ENCODE measurements at regions not wholly inside any gene's neighbourhood (a gene's known extent, or its start where the extent isn't known, plus 50 kb on each side); places are given as distances from the start of the nearest gene placed in this dataset.

DNA sequence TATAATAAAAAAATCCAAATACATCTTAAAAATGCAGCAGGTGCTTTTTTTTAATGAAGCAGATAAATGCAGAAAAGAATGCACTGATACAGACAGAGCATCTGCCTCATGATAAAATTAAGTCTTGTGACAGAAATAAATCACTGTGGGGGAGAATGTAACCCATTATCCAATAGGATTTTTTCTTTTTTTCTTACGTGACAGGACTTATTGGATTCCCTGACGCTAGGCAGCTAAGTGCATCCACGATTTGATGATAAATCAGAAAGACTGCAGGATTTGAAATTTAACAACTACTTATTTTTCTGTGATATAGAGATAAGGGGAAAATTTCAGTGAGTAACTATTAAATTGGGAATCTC is 110.6 kb upstream of the PPARGC1A start:
- TF ChIP-seq EP300 (IDR thresholded peaks at IDR 0.05) (no peak), POLR2A (IDR thresholded peaks at IDR 0.05) (no peak), POLR2AphosphoS5 (IDR thresholded peaks at IDR 0.05) (no peak)
- TF ChIP-seq, protein P1, sequence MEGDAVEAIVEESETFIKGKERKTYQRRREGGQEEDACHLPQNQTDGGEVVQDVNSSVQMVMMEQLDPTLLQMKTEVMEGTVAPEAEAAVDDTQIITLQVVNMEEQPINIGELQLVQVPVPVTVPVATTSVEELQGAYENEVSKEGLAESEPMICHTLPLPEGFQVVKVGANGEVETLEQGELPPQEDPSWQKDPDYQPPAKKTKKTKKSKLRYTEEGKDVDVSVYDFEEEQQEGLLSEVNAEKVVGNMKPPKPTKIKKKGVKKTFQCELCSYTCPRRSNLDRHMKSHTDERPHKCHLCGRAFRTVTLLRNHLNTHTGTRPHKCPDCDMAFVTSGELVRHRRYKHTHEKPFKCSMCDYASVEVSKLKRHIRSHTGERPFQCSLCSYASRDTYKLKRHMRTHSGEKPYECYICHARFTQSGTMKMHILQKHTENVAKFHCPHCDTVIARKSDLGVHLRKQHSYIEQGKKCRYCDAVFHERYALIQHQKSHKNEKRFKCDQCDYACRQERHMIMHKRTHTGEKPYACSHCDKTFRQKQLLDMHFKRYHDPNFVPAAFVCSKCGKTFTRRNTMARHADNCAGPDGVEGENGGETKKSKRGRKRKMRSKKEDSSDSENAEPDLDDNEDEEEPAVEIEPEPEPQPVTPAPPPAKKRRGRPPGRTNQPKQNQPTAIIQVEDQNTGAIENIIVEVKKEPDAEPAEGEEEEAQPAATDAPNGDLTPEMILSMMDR (IDR thresholded peaks at IDR 0.05), result no peak
- H3K36me3 ChIP-seq, result no peaks in the 10 kb centered on the region
- no peaks in the 10 kb centered on the region for H3K9me3 ChIP-seq
- H3K27ac ChIP-seq, result no peak overlapping the region
- 69% methylated on average over 3 of the region's 3 CpGs for WGBS
- no peak overlapping the region for H3K4me3 ChIP-seq
- DNase-seq (ENCODE audit: low spot score in 2 of 2), result no peak
- H3K4me1 ChIP-seq, result peaks cover 10% of the 10 kb centered on the region
- H3K27me3 ChIP-seq, result no peaks in the 10 kb centered on the region

DNA sequence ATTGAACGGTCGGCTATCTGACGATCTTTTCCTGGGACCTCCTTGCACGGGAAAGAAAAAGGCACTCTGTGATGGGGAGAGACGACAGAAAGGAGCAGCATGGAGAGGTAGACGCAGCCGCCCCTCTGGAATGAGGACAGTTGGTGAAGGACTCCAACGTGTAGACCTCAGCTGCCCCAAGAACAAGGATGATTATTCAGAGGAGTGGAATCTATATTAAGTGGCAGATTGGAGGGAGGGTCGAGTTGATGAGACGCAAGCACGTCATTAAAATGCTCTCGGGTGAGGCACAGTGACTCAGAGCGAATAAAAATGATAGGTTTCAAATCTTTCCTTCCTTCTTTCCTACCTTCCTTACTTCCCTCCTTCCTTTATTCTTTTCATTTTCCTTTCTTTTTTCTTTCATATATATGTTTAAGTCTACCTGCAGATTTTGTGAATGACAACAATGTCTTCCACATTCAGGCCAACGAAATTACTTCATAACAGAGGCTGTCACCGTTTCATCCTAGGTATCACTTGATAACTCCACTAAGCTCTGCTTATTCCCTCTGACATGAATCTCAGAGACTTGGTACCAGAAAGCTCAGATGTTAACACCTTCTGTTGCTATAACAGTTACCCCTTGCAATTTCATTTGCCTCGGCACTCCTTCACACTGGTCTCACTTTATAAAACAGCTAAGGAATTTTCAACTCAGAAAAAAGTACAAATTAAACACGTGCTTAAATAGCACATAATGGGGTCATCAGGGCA is 110.0 kb upstream of the PPARGC1A start:
- Histone ChIP-seq H3K27me3 (no peaks in the 10 kb centered on the region), H3K9me3 (no peaks in the 10 kb centered on the region), H3K4me3 (no peak overlapping the region), H3K4me1 (peaks cover 10% of the 10 kb centered on the region), H3K27ac (no peak overlapping the region), H3K36me3 (no peaks in the 10 kb centered on the region)
- no peak for DNase-seq (ENCODE audit: low spot score in 2 of 2)
- 82% methylated on average over 17 of the region's 17 CpGs for WGBS
- TF ChIP-seq, protein P1 (IDR thresholded peaks at IDR 0.05), result no peak
- TF ChIP-seq POLR2AphosphoS5 (IDR thresholded peaks at IDR 0.05), result no peak
- no peak for TF ChIP-seq EP300 (IDR thresholded peaks at IDR 0.05)
- TF ChIP-seq POLR2A (IDR thresholded peaks at IDR 0.05), result no peak

DNA sequence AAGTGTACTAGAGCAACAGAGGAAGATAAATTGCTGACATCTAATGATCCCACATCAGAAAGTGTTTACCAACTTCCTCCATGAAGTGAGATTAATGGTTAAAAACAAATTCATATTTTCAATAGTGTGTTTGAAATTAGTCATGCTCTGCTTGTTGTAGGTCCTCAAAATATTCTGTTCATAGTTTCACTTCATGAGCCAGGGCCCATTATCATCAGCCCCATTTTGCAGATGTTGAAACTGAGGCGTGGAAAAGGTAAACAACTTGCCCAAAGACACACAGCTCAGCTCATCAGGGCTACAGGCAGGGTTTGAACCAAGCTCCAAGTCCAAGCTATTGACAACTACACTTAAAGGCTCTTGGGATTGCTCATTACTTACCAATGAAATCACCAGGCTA is 103.5 kb upstream of the PPARGC1A start:
- H3K4me3 ChIP-seq, result no peak overlapping the region
- WGBS, result 100% methylated on average over 1 of the region's 1 CpG
- H3K9me3 ChIP-seq, result no peaks in the 10 kb centered on the region
- DNase-seq (ENCODE audit: low spot score in 2 of 2), result no peak
- no peaks in the 10 kb centered on the region for H3K4me1 ChIP-seq
- H3K27me3 ChIP-seq, result no peaks in the 10 kb centered on the region
- no peak overlapping the region for H3K27ac ChIP-seq
- TF ChIP-seq POLR2AphosphoS5 (IDR thresholded peaks at IDR 0.05) (no peak), POLR2A (IDR thresholded peaks at IDR 0.05) (no peak), EP300 (IDR thresholded peaks at IDR 0.05) (no peak)
- TF ChIP-seq, protein P1 (IDR thresholded peaks at IDR 0.05), result no peak
- H3K36me3 ChIP-seq, result no peaks in the 10 kb centered on the region

DNA sequence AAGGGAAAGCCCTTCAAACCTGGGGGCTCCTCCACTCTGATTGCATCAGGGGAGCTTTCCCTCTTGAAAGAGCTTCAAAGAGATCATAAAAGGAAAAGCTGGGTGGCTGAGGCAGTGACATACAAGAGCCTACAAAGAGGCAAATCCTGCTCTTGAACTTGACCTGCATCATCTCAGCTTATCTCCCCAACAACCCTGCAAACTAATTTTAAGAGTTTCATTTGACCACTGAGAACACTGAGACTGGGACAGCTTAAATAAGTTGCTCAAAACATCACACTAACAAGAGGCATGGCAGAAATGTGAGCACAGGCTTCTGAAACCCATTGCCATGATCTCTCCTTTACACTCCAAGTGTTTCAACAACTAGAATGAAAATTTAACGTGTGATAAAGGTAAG is 101.6 kb upstream of the PPARGC1A start:
- no peak overlapping the region for H3K4me3 ChIP-seq
- H3K36me3 ChIP-seq, result no peaks in the 10 kb centered on the region
- H3K9me3 ChIP-seq, result no peaks in the 10 kb centered on the region
- WGBS, result 65% methylated on average over 1 of the region's 1 CpG
- TF ChIP-seq POLR2A (IDR thresholded peaks at IDR 0.05) (no peak), EP300 (IDR thresholded peaks at IDR 0.05) (no peak), POLR2AphosphoS5 (IDR thresholded peaks at IDR 0.05) (no peak)
- TF ChIP-seq, protein P1 (IDR thresholded peaks at IDR 0.05), result no peak
- no peaks in the 10 kb centered on the region for H3K27me3 ChIP-seq
- no peaks in the 10 kb centered on the region for H3K4me1 ChIP-seq
- no peak overlapping the region for H3K27ac ChIP-seq
- DNase-seq (ENCODE audit: low spot score in 2 of 2), result no peak

DNA sequence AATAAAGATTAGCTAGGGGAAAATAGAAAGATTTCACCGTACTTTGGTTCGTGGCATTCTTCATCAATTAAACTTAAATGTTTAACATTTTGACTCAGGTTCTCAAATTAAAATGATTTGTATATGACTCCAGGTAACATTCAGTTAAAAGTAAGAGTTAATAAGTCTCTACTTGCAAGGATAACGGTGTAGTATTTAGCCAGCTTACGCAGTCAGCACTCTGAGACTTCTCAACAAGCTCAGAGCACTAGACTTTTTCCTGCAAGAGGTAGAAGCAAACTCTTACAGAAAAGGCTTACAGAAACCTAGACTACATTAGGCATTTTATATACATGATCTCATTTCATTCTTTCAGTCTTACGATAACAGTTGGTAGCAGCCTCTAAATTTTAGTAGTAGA is 96.4 kb upstream of the PPARGC1A start:
- H3K9me3 ChIP-seq, result no peaks in the 10 kb centered on the region
- TF ChIP-seq POLR2A (IDR thresholded peaks at IDR 0.05), result no peak
- TF ChIP-seq, protein P1 (IDR thresholded peaks at IDR 0.05), result no peak
- no peak for TF ChIP-seq POLR2AphosphoS5 (IDR thresholded peaks at IDR 0.05)
- no peak for TF ChIP-seq EP300 (IDR thresholded peaks at IDR 0.05)
- H3K36me3 ChIP-seq, result no peaks in the 10 kb centered on the region
- H3K4me1 ChIP-seq, result no peaks in the 10 kb centered on the region
- H3K27ac ChIP-seq, result no peak overlapping the region
- WGBS, result 71% methylated on average over 5 of the region's 5 CpGs
- H3K4me3 ChIP-seq, result no peak overlapping the region
- H3K27me3 ChIP-seq, result no peaks in the 10 kb centered on the region
- no peak for DNase-seq (ENCODE audit: low spot score in 2 of 2)

Data from suprapubic skin (tissue), 4 donors.